ENCODE measurements at regions not wholly inside any gene's neighbourhood (a gene's known extent, or its start where the extent isn't known, plus 50 kb on each side); places are given as distances from the start of the nearest gene placed in this dataset.
"Not testable (repeated sequence)": the region's sequence is repeated elsewhere in the genome, so short reads cannot be mapped to it uniquely, and the experiment has no call there.

DNA sequence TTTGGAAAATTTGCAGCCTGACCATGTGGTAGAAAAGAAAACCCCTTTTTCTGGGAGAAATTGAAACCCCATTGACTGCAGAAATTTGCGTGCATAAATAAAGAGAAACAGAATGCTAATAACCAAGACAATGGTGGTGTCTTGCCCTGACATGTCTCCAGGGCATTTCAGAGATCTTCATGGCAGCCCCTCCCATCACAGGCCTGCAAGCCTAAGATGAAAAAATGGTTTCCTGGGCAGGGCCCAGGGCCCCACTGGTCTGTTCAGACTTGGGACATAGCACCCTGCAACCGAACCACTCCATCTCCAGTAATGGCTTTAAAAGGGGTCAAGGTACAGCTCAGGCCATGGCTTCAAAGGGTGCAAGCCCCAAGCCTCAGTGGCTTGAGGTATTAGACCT is 71.6 kb upstream of the SGIP1 start:
- no peak for DNase-seq

GRCh38 chr1:66464351-66464750 is 69.6 kb upstream of the SGIP1 start:
- no peak for DNase-seq

DNA sequence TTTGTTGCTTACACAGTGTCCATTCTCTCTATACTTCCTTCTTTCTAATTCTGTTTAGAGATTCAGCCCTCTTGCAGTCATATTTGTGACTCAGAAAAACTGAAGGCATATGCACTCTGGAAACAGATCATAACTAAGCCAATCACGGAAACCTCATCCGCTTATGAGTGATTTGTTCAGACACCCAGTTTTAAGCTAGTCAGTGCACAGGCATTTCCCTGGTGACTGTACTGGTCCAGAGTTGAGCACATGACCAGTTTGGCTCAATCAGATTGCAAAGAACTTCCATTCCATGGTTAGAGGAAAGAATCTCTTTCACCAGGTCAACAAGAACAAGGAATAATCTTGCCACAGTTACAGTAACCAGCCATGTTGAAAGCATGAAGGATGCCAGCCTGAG is 69.2 kb upstream of the SGIP1 start:
- DNase-seq, result no peak

DNA sequence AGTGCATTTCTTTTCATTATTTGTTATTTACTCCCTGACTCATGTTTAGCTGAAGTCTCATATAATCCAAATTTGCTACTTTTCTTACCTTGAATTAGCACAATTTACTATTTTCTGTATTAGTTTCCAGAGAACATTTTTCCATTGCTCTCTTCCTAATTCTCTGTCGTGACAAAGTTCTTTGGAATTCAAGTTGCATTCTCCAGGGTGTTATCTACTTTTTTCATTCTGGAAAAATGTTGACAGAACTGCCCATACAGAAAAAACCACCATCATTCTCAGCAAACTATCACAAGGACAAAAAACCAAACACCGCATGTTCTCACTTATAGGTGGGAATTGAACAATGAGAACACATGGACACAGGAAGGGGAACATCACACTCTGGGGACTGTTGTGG is 67.3 kb upstream of the SGIP1 start:
- DNase-seq, result not testable (repeated sequence)

DNA sequence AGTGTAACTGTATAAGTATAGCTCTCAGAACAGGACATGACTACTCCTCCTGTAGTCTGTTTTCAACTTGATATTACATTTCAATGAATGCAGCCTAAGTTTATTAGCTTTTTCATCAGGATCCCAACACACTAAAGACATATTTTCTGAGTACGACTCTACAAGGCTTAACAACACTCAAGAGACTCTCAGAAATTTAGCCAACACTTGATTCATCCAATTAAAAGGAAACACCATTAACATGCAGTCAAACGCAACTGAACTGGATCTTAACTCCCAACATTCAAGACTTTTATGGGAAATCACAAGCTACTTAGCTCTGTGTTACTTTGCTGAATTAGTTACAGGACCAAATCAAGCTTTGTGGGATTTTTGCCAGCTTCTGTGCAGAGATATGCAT is 65.2 kb upstream of the SGIP1 start:
- no peak for DNase-seq

DNA sequence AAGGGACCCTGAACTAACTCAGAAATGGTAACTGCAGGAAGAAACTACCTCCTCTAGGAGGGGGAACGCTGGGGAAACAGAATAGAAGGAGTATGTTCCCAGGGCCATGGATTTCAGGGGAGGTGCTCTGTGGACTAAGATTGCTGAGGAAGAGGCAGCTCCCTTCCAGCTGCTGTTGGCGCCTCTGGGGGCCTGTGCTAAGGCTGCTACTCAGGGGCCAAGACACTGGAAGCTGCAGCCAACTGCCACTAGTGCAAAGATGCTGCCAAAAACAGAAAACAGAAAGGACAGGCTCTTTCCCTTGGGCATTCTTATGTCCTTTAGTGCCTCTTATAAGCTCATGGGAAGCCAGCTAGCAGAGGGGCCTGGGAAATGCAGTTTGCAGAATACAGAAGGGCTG is 58.0 kb upstream of the SGIP1 start:
- DNase-seq, result no peak

GRCh38 chr1:66476774-66477173 is 57.2 kb upstream of the SGIP1 start:
- DNase-seq, result no peak

DNA sequence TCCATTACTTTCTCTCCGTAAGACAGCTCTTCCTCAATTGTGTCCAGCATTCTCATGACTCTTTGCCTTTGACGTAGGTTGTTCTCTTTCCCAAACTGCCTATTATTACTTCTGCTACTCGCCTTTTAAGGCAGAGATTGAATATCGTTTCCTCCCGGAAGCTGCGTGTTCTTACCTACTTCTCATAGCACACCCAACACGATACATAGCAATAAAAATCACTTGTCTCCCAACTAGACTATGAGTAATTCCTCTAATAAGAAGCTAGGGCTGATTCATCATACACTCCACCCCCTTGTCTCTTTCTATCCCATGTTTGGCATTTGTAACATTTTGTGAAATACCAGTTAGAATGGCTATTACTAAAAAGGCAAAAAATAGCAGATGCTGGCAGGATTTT is 55.8 kb upstream of the SGIP1 start:
- DNase-seq, result no peak

GRCh38 chr1:66480162-66480561 is 53.8 kb upstream of the SGIP1 start:
- DNase-seq, result no peak

- DNase-seq, result not testable (repeated sequence)
Observed at GRCh38 chr1:66481215-66481614, 52.7 kb upstream of the SGIP1 start.

Data from stimulated activated CD4-positive, alpha-beta T cell treated with anti-CD3 and anti-CD28 coated beads, Interleukin-12 subunit alpha, Interleukin-12 subunit beta, amount 100 ng/mL, for 4 hours (primary cell).